ENCODE measurements at regions not wholly inside any gene's neighbourhood (a gene's known extent, or its start where the extent isn't known, plus 50 kb on each side); places are given as distances from the start of the nearest gene placed in this dataset.

DNA sequence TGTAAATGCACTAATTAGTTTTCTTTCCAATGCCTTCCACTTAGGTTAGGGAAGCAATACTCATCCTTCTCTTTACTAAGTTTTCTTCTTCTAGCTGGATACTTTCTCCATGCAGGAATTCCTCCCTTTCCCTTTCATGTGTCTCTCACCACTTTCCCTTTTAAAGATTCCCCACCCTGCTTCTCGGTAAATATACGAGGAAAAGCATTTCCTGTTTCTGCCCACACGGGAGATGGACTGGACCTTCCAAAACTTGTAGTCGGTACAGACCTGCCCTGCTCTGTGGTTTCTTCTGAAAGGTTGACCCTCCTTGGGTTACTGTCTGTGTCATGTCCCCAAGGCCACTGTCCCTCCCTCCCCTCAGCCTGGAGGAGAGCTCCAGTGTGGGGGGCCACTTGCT lies 58.9 kb upstream of the LYZL2 start:
- H3K79me2 ChIP-seq (replicated peaks; ENCODE audit: insufficient read depth, low read length): no peaks in the 10 kb centered on the region
- H3K4me2 ChIP-seq (ENCODE audit: low read length): no peak overlapping the region
- no peaks in the 10 kb centered on the region for H3K9me3 ChIP-seq (ENCODE audit: low read length)
- no peaks in the 10 kb centered on the region for H3K9me2 ChIP-seq (ENCODE audit: insufficient read depth, low read length)
- no peak overlapping the region for H3K9ac ChIP-seq (ENCODE audit: low read length)
- no peaks in the 10 kb centered on the region for H3K36me3 ChIP-seq (ENCODE audit: insufficient read depth, low read length)
- no peaks in the 10 kb centered on the region for H3F3A ChIP-seq (ENCODE audit: insufficient read depth, low read length, poor library complexity, severe bottlenecking)
- TF ChIP-seq EP300 (conservative IDR thresholded peaks at IDR 0.05; ENCODE audit: poor library complexity, severe bottlenecking) (no peak), CTCF (IDR thresholded peaks at IDR 0.05; ENCODE audit: poor library complexity, severe bottlenecking) (no peak), SMC3 (conservative IDR thresholded peaks at IDR 0.05; ENCODE audit: poor library complexity) (no peak), REST (IDR thresholded peaks at IDR 0.05; ENCODE audit: borderline replicate concordance) (no peak), EZH2 (IDR thresholded peaks at IDR 0.05; ENCODE audit: borderline replicate concordance, insufficient read depth, low read length, poor library complexity, severe bottlenecking) (no peak), MXI1 (conservative IDR thresholded peaks at IDR 0.05; ENCODE audit: poor library complexity, severe bottlenecking) (no peak), RAD21 (conservative IDR thresholded peaks at IDR 0.05) (no peak), POLR2AphosphoS5 (IDR thresholded peaks at IDR 0.05) (no peak), TAF1 (IDR thresholded peaks at IDR 0.05; ENCODE audit: low read depth) (no peak)
- no peaks in the 10 kb centered on the region for H4K20me1 ChIP-seq (ENCODE audit: insufficient read depth)
- no peak overlapping the region for H3K4me3 ChIP-seq (ENCODE audit: low read length)
- no peak overlapping the region for H2AFZ ChIP-seq (ENCODE audit: low read depth, low read length)
- no peak overlapping the region for H3K27ac ChIP-seq (ENCODE audit: low read length)
- no peaks in the 10 kb centered on the region for H3K27me3 ChIP-seq (ENCODE audit: insufficient read depth, low read depth, low read length)

- Histone ChIP-seq H3K79me2 (replicated peaks; ENCODE audit: insufficient read depth, low read length) (no peaks in the 10 kb centered on the region), H3K9ac (ENCODE audit: low read length) (no peak overlapping the region), H3K4me3 (ENCODE audit: low read length) (no peak overlapping the region), H3F3A (ENCODE audit: insufficient read depth, low read length, poor library complexity, severe bottlenecking) (no peaks in the 10 kb centered on the region), H3K9me2 (ENCODE audit: insufficient read depth, low read length) (no peaks in the 10 kb centered on the region), H3K9me3 (ENCODE audit: low read length) (no peaks in the 10 kb centered on the region), H3K36me3 (ENCODE audit: insufficient read depth, low read length) (no peaks in the 10 kb centered on the region), H3K4me2 (ENCODE audit: low read length) (no peak overlapping the region), H4K20me1 (ENCODE audit: insufficient read depth) (no peaks in the 10 kb centered on the region), H2AFZ (ENCODE audit: low read depth, low read length) (no peak overlapping the region), H3K27ac (ENCODE audit: low read length) (no peak overlapping the region), H3K27me3 (ENCODE audit: insufficient read depth, low read depth, low read length) (no peaks in the 10 kb centered on the region)
- peak; percentile 74 for TF ChIP-seq CTCF (IDR thresholded peaks at IDR 0.05; ENCODE audit: poor library complexity, severe bottlenecking)
- TF ChIP-seq RAD21 (conservative IDR thresholded peaks at IDR 0.05): peak; percentile 69
- TF ChIP-seq EZH2 (IDR thresholded peaks at IDR 0.05; ENCODE audit: borderline replicate concordance, insufficient read depth, low read length, poor library complexity, severe bottlenecking): no peak
- peak; percentile 65 for TF ChIP-seq SMC3 (conservative IDR thresholded peaks at IDR 0.05; ENCODE audit: poor library complexity)
- no peak for TF ChIP-seq EP300 (conservative IDR thresholded peaks at IDR 0.05; ENCODE audit: poor library complexity, severe bottlenecking)
- no peak for TF ChIP-seq REST (IDR thresholded peaks at IDR 0.05; ENCODE audit: borderline replicate concordance)
- no peak for TF ChIP-seq TAF1 (IDR thresholded peaks at IDR 0.05; ENCODE audit: low read depth)
- TF ChIP-seq MXI1 (conservative IDR thresholded peaks at IDR 0.05; ENCODE audit: poor library complexity, severe bottlenecking): no peak
Observed at GRCh38 chr10:30687698-30688213, 58.2 kb upstream of the LYZL2 start.
